Colonic mucosa (tissue), 4 donors: ENCODE measurements at regions not wholly inside any gene's neighbourhood (a gene's known extent, or its start where the extent isn't known, plus 50 kb on each side); places are given as distances from the start of the nearest gene placed in this dataset.
"Not testable (repeated sequence)": the region's sequence is repeated elsewhere in the genome, so short reads cannot be mapped to it uniquely, and the experiment has no call there.

Experiments
- DNase-seq: peaks from one replicate; pipeline ENCODE4 v3.0.0-alpha.2; 2020
- H3K27ac ChIP-seq: fragments of 200-600 bp; one replicate; pipeline ENCODE4 v1.8.0; 2021
- H3K27me3 ChIP-seq: fragments of 200-600 bp; one replicate; pipeline ENCODE4 v1.8.0; 2021
- H3K36me3 ChIP-seq: fragments of 200-600 bp; one replicate; pipeline ENCODE4 v1.8.0; 2021
- H3K4me1 ChIP-seq: fragments of 200-600 bp; one replicate; pipeline ENCODE4 v1.8.0; 2021; ENCODE audit warnings: mild to moderate bottlenecking
- H3K4me3 ChIP-seq: fragments of 200-600 bp; one replicate; pipeline ENCODE4 v1.8.0; 2021
- H3K9ac ChIP-seq, 2 donors: one replicate each; pipeline ENCODE4 v1.7.0; 2013; ENCODE audit warnings: control low read depth in 2 of 2, low read depth in 2 of 2, low read length in 2 of 2
- H3K9me3 ChIP-seq: fragments of 200-600 bp; one replicate; pipeline ENCODE4 v1.8.0; 2021
- intact Hi-C: fragments of 100-400 bp; cut with DNase I; formaldehyde crosslinking; loops from one replicate; pipeline ENCODE4 v1.14.1; 2022
- TF ChIP-seq, protein P1 (sequence below): fragments of 200-600 bp; IDR thresholded peaks from one replicate; pipeline ENCODE4 v1.8.0; 2022; ENCODE audit warnings: antibody characterized with exemption, mild to moderate bottlenecking
- donor health status: healthy.
- donor health status: DM: no; HTN: no; CAD: no.
- donor health status: DM: no; HTN: no; CAD: no.

DNA sequence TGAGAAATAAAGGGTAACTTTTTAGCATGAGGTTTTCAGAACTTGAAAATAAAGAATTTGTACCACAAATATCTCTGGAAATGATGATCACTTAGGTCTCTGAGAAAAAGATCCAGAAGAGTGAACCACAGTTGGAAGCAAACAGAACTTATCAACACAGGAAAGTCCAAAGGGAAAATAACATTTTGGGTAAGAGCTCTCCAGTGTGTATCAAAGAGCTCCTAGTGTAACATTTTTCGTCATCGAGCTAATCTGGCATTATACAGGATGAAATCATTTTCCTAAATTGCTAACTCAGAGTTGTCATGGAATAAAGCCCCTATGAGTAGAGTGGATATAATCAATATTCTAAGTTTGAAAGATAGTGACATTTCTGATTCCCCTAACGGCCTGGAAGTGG lies 104.0 kb downstream of the LMO4 start:
- DNase-seq, result no peak
- no peaks in the 10 kb centered on the region for H3K4me1 ChIP-seq
- H3K27me3 ChIP-seq, result no peaks in the 10 kb centered on the region
- TF ChIP-seq, protein P1, sequence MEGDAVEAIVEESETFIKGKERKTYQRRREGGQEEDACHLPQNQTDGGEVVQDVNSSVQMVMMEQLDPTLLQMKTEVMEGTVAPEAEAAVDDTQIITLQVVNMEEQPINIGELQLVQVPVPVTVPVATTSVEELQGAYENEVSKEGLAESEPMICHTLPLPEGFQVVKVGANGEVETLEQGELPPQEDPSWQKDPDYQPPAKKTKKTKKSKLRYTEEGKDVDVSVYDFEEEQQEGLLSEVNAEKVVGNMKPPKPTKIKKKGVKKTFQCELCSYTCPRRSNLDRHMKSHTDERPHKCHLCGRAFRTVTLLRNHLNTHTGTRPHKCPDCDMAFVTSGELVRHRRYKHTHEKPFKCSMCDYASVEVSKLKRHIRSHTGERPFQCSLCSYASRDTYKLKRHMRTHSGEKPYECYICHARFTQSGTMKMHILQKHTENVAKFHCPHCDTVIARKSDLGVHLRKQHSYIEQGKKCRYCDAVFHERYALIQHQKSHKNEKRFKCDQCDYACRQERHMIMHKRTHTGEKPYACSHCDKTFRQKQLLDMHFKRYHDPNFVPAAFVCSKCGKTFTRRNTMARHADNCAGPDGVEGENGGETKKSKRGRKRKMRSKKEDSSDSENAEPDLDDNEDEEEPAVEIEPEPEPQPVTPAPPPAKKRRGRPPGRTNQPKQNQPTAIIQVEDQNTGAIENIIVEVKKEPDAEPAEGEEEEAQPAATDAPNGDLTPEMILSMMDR, result no peak
- no peaks in the 10 kb centered on the region for H3K36me3 ChIP-seq
- intact Hi-C loops, result no loop called here
- no peak overlapping the region for H3K27ac ChIP-seq
- H3K4me3 ChIP-seq, result no peak overlapping the region
- H3K9ac ChIP-seq, result no peak overlapping the region
- H3K9me3 ChIP-seq, result no peaks in the 10 kb centered on the region

DNA sequence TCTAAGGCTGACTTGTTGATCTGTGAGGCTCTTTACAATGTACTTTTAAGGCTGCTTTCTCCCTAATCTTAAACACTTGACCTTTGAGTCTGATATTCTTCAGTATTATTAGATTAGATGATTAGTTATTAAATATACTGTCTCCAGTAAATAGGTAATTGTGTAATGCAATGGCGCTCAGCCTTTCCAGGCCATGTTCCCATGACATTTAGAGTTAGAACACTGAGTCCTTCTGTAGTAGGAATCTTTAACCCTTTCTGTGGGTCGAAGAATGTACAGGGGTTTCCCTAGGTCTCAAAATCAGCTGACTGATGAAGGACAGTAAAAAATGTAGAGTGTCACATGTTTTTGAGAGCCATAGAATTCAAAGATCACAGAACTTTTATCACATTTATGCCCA lies 104.4 kb downstream of the LMO4 start:
- H3K27me3 ChIP-seq, H3K27ac ChIP-seq, H3K36me3 ChIP-seq, H3K9me3 ChIP-seq, H3K9ac ChIP-seq, H3K4me3 ChIP-seq, DNase-seq, intact Hi-C loops, H3K4me1 ChIP-seq: not testable (repeated sequence)

DNA sequence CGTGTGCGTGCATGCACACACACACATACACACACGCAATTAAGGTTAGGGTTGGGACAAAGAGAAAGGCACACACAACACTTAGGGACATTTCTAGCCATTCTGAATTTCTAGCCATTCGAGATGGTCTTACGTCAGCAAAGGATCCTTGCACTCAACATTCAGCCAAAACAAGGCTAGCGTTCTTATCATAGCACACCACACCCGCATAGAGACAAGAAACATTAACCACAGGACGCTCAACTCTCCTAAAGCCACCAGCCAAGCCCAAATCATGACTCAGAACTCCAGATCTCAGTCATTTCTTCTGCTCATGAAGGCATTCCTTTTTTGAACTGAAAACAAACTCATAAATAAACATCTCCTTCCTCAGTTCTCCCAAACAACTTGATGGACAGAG lies 106.8 kb downstream of the LMO4 start:
- Histone ChIP-seq H3K4me1 (no peaks in the 10 kb centered on the region), H3K9ac (no peak overlapping the region), H3K36me3 (no peaks in the 10 kb centered on the region), H3K27me3 (no peaks in the 10 kb centered on the region), H3K9me3 (no peaks in the 10 kb centered on the region), H3K4me3 (no peak overlapping the region), H3K27ac (no peak overlapping the region)
- TF ChIP-seq, protein P1, result no peak
- intact Hi-C loops, result no loop called here
- DNase-seq, result no peak

DNA sequence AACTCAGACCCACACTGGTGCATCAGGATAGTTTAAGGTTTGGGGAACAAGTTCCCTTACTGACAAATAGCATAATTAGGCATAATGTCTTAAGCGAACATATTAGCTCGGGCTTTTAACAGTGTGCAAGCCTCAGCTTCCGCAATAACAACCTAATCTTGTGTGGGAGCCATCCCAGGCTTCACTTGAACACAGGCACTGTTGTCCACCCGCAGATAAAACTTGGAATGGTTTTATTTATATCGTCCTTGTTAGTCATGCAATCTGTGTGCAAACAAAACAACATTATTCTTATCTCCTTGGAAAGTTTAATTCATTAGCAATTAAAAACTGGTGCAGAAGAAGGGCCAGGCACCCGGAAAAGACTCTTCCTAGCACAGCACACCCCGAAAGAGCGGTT lies 107.4 kb downstream of the LMO4 start:
- intact Hi-C loops, H3K4me1 ChIP-seq, H3K27ac ChIP-seq, H3K4me3 ChIP-seq, H3K36me3 ChIP-seq, H3K27me3 ChIP-seq, H3K9ac ChIP-seq, DNase-seq, H3K9me3 ChIP-seq: not testable (repeated sequence)

DNA sequence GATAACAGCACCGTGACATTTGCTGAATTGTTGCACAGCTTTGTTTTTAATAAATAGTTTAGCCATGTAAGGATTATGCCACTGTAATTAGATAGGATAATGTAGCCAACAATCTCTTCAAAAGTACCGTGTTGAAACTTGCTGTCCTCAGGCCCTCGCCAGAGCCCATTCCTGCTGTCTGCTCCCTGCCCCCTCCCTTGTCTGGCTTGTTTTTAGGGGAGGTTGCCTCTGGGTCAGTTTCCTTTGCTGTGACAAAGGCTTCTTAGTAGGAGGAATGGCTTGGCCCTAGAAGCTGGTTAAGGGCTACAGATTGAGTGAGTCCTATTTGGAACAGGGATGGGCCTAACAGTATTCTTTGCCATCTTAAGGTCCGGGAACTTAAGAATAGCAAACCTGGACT lies 107.9 kb downstream of the LMO4 start:
- Histone ChIP-seq H3K4me1 (no peaks in the 10 kb centered on the region), H3K27ac (no peak overlapping the region), H3K36me3 (no peaks in the 10 kb centered on the region), H3K27me3 (no peaks in the 10 kb centered on the region), H3K9me3 (no peaks in the 10 kb centered on the region), H3K9ac (no peak overlapping the region), H3K4me3 (no peak overlapping the region)
- no peak for DNase-seq
- intact Hi-C loops, result no loop called here
- TF ChIP-seq, protein P1, result no peak

DNA sequence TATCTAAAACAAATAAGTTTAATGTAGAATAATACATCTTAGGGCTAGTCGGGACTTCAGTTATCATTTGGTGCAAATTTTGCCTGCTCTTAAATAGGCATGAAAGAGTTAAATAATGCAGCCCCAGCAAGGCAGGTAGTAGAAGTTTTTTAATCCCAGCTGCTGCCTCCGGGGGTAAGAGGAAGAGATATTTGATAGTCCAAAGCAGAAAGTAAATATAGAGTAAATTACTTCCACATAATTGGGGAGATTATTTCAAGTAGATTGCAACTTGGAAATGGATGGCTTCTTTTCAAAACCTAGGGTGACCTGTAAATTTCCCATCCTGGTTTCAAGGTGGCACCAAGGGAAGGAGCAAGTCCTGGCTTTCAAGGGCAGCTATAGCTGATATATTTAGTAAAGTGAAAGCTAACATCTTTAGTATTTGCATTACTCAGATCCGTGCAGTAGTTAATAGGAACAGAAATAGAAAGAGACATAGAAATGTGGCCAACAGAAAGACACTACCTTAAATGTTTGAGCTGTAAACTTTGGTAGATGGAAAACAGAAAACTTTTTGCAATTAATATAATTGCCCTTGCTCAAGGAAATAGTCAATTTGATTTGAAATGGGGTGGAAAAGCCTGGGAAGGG lies 109.1 kb downstream of the LMO4 start:
- no peaks in the 10 kb centered on the region for H3K4me1 ChIP-seq
- intact Hi-C loops, result no loop called here
- no peak overlapping the region for H3K27ac ChIP-seq
- H3K9ac ChIP-seq, result no peak overlapping the region
- no peak for DNase-seq
- TF ChIP-seq, protein P1, result no peak
- no peaks in the 10 kb centered on the region for H3K36me3 ChIP-seq
- no peaks in the 10 kb centered on the region for H3K9me3 ChIP-seq
- no peak overlapping the region for H3K4me3 ChIP-seq
- H3K27me3 ChIP-seq, result no peaks in the 10 kb centered on the region
